ENCODE measurements at regions not wholly inside any gene's neighbourhood (a gene's known extent, or its start where the extent isn't known, plus 50 kb on each side); places are given as distances from the start of the nearest gene placed in this dataset.

DNA sequence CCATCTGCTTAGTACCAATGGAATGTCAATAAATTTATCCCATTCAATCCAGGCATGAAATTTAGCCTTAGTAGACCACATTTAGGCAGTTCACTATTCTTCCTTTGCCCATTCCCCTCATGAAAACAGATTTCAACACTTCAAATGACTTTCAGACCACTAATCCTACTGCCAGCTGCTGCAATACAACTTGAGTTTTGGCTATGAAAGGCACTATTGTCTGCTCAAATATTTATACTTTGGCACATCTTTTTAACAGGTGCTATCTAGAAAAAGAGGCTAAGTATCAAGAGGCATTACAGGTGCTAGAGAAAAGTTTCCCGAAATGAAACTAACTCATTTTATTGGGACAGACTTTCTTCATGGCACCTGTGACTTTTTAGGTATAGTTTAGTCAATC is 499.8 kb downstream of the C12orf50 start:
- no peak overlapping the region for H3K4me3 ChIP-seq (replicated peaks in 1 of 3; ENCODE audit: insufficient read depth in 1 of 3, low read depth in 1 of 3, low read length in 3 of 3)
- no peak overlapping the region for H3K27ac ChIP-seq (ENCODE audit: insufficient read depth, low read depth, low read length)
- BruUV-seq (replicated peaks) = no TSS peak
- H3K9me3 ChIP-seq (replicated peaks; ENCODE audit: control insufficient read depth, insufficient read depth, low read length) = no peaks in the 10 kb centered on the region
- no peaks in the 10 kb centered on the region for H3K4me1 ChIP-seq (ENCODE audit: control insufficient read depth, extremely low read depth, insufficient read depth, low read length)
- DNase-seq (ENCODE audit: low read depth, low spot score) (no peak), FAIRE-seq (no peak)
- no peaks in the 10 kb centered on the region for H3K9me1 ChIP-seq (replicated peaks; ENCODE audit: control insufficient read depth, extremely low read depth, insufficient read depth, low read length)
- no peak overlapping the region for H3K4me2 ChIP-seq (ENCODE audit: insufficient read depth, low read length)
- H3K27me3 ChIP-seq (ENCODE audit: control insufficient read depth in 2 of 2, insufficient read depth in 2 of 2, low read length in 2 of 2) = no peaks in the 10 kb centered on the region
- TF ChIP-seq, protein P1, sequence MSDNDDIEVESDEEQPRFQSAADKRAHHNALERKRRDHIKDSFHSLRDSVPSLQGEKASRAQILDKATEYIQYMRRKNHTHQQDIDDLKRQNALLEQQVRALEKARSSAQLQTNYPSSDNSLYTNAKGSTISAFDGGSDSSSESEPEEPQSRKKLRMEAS (IDR thresholded peaks at IDR 0.05; ENCODE audit: insufficient read depth, insufficient read length) = no peak
- TF ChIP-seq MYC (IDR thresholded peaks at IDR 0.05; ENCODE audit: low read depth, low read length) = no peak
- no peak for TF ChIP-seq POLR2AphosphoS5 (IDR thresholded peaks at IDR 0.05; ENCODE audit: insufficient read depth, low read depth, low read length)
- TF ChIP-seq GATA2 (IDR thresholded peaks at IDR 0.05; ENCODE audit: insufficient read depth, insufficient read length, low read depth, low read length) = no peak
- TF ChIP-seq, protein P2, sequence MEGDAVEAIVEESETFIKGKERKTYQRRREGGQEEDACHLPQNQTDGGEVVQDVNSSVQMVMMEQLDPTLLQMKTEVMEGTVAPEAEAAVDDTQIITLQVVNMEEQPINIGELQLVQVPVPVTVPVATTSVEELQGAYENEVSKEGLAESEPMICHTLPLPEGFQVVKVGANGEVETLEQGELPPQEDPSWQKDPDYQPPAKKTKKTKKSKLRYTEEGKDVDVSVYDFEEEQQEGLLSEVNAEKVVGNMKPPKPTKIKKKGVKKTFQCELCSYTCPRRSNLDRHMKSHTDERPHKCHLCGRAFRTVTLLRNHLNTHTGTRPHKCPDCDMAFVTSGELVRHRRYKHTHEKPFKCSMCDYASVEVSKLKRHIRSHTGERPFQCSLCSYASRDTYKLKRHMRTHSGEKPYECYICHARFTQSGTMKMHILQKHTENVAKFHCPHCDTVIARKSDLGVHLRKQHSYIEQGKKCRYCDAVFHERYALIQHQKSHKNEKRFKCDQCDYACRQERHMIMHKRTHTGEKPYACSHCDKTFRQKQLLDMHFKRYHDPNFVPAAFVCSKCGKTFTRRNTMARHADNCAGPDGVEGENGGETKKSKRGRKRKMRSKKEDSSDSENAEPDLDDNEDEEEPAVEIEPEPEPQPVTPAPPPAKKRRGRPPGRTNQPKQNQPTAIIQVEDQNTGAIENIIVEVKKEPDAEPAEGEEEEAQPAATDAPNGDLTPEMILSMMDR (IDR thresholded peaks at IDR 0.05; ENCODE audit: extremely low read depth in 1 of 2, insufficient read depth in 1 of 2, low read depth in 1 of 2, low read length in 2 of 2) = no peak
- TF ChIP-seq JUN (IDR thresholded peaks at IDR 0.05; ENCODE audit: borderline replicate concordance, insufficient read depth, insufficient read length, low read depth) = no peak
- no peak for TF ChIP-seq FOS (IDR thresholded peaks at IDR 0.05; ENCODE audit: borderline replicate concordance, insufficient read depth, low read length)
- TF ChIP-seq EZH2 (IDR thresholded peaks at IDR 0.05; ENCODE audit: borderline replicate concordance, low read depth, low read length, severe bottlenecking) = no peak
- no peak for TF ChIP-seq POLR2A (IDR thresholded peaks at IDR 0.05; ENCODE audit: low read depth, low read length)
- no peak overlapping the region for H2AFZ ChIP-seq (ENCODE audit: low read depth, low read length)
- no peaks in the 10 kb centered on the region for H4K20me1 ChIP-seq (replicated peaks; ENCODE audit: control insufficient read depth, extremely low read depth, insufficient read depth, low read length)
- dilution Hi-C loops (cut with MboI; ENCODE audit: extremely low pct_ligation_motif_present, low sequenced_read_pairs) = no loop called here
- H3K9ac ChIP-seq (replicated peaks; ENCODE audit: extremely low read depth, insufficient read depth, low read length) = no peak overlapping the region
- H3K79me2 ChIP-seq (ENCODE audit: control insufficient read depth, insufficient read depth, low read length) = no peaks in the 10 kb centered on the region
- CTCF ChIA-PET = no interaction called here
- no peaks in the 10 kb centered on the region for H3K36me3 ChIP-seq (ENCODE audit: control insufficient read depth in 2 of 2, extremely low read depth in 1 of 2, insufficient read depth in 2 of 2, low read length in 2 of 2)
- intact Hi-C loops (cut with micrococcal nuclease) = no loop called here
- POLR2A ChIA-PET = no interaction called here

All from endothelial cell of umbilical vein (primary cell).